Urothelium cell line (cell line): ENCODE measurements at regions not wholly inside any gene's neighbourhood (a gene's known extent, or its start where the extent isn't known, plus 50 kb on each side); places are given as distances from the start of the nearest gene placed in this dataset.

Experiments
- DNase-seq: peaks from one replicate; pipeline ENCODE4 v3.0.0; 2011; ENCODE audit warnings: low spot score, mixed read lengths
- FAIRE-seq: peaks from 2 replicates; lab custom pipeline; 2011; peaks lifted over from hg19 to GRCh38; lab: Jason Lieb, UNC

DNA sequence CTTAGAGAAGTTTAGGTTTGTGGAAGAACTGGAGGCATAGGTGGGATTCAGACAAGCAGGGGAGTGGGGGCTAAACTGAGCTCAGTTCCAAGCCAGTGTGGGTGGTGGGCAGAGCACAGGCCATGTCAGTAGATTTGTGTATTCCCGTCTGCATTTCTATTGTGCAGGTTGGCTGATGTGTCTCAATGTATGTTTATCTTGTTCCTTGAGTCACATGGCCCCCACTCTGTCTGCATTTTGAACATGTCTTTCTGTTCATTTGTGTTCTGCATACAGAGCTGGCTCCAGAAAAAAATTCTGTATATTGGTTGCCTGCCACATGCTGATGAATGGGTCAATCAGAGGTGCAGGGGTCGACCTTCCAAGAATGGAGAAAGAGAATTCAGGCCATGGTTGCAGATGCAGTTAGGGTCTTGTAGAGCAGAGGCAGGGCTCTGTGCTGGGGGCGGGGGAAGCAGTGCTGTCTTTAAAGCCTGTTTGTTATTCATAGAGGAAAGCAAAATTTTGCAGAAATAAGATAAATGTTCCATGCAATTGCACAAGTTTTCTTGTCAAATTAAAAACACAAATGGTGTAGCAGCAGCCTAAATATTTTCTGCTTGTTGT is 166.7 kb downstream of the CDH26 start:
- no peak for FAIRE-seq

DNA sequence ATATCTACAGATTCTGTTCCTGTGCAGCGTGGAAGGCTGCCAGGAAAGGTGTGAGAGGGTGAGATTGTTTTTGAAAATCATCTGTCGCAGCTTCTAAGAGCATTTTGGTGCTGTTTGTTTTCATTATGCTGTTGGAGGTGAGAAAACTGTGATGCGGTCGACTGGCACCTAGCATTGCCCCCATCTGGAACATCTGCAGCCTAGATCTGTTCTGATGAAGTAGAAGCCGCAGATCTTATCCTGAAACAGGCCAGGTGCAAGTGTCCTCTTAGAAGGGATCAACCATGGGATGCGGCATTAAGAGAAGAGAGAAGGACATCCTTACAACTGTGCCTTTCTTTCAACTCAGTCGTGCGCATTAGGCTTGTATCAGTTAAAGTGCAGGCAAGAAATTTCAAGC is 167.3 kb downstream of the CDH26 start:
- DNase-seq: no peak
- no peak for FAIRE-seq

More for the DNA sequence above, 166.7 kb downstream of the CDH26 start:
- DNase-seq: no peak

- no peak for FAIRE-seq
- no peak for DNase-seq
Measured at GRCh38 chr20:60126975-60127374, 168.8 kb downstream of the CDH26 start.

DNA sequence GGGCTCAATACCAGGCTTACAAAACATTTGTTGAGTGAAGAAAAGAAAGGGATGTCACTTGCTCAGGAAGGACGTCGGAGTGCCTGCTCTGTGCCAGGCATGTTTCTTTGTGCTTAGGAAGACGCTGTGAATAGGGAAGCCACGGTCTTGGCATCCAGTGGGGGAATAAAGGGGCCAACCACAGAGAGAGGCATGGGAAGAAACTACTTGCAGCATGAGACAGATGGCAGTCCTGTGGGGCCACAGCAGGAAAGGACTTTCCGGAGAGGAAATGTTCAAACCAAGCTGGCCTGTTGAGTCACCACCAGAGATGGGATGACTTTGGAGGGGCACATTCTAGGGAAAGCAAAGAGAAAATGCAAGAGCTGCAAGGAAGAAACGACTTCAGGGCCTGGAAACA is 173.2 kb downstream of the CDH26 start:
- DNase-seq: no peak
- FAIRE-seq: no peak

GRCh38 chr20:60132162-60132826 is 174.1 kb downstream of the CDH26 start:
- DNase-seq (no peak), FAIRE-seq (no peak)

- no peak for FAIRE-seq
- no peak for DNase-seq
Measured at GRCh38 chr20:60132827-60133670, 174.8 kb downstream of the CDH26 start.

- FAIRE-seq (no peak), DNase-seq (no peak)
Measured at GRCh38 chr20:60135276-60135675, 177.1 kb downstream of the CDH26 start.

GRCh38 chr20:60136645-60137401 is 178.6 kb downstream of the CDH26 start:
- no peak for DNase-seq
- FAIRE-seq: no peak

- FAIRE-seq (no peak), DNase-seq (no peak)
Measured at GRCh38 chr20:60137657-60138245, 179.5 kb downstream of the CDH26 start.

DNA sequence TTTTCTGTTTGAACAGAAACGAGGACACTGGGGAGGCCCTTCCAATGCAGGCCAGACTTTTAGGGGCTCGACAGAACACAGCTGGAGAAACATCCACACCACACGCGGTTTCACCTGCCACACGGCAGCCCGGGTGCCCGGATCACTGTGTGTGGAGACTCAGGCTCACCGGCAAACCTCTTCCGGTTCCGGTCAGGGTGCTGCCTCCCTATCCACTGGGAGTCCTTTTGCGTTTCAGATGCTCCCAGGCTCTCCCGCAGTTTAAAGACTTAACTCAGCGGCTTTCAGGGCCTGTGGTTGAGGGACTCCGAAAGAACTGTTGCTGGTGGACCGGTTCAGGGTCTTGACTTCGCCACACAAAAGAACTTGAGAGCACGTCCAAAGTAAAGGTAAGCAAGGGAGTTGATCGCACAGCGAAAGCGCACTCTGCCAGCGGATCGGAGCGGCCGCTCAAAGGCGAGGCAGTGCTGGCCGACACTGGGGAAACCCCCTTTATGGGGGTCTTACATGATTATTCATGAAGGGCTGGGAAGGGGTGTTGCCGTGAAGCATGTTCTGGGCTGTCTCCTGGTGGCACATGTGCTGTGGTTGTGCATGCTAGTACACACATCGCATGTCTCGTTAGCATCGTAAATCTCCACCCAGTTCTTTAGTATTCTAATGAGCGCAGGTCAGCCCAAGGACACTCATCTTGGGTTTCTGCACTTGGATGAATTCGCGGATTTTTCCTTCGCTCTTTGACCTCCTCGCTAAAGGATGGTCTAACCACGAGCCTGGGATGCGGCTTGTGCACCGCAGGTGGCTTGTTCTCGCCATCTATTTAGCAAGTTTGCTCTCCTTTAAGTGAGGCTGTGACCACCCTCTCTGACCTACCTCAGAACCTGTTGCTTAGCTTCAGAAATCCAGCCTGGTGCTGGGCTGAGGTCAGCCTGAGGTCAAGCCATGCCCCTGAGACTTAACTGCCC is 180.3 kb downstream of the CDH26 start:
- DNase-seq (no peak), FAIRE-seq (no peak)

- DNase-seq (no peak), FAIRE-seq (no peak)
Measured at GRCh38 chr20:60139663-60140446, 181.6 kb downstream of the CDH26 start.

- DNase-seq (no peak), FAIRE-seq (no peak)
Measured at GRCh38 chr20:60142587-60142986, 184.4 kb downstream of the CDH26 start.

DNA sequence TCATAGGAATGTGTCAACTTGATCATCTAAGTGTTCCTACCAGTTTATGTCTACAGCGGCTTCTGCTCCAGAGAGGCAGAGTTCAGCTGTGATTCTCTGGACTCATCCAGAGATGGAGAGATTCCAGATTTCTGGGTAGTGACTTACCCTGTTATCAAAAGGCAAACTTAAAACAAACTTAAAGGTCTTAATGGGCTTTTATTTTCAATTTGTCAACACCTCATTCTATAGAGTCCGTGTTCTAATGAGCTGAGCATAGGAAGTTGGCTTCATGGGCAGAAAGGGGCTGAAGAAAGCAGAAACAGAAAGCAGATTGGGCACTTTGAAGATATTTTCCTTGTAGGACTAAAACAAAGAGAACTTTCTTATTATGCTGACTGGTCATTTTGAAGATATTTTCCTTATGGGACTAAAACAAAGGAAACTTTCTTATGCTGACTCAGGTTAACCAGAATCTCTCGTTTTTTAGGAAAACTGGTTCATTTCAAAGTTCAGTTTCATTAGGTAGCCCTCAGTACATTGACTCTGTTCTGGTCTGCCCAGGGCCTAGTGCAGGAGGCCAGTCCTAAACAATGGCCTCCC is 185.1 kb downstream of the CDH26 start:
- no peak for FAIRE-seq

GRCh38 chr20:60144404-60144803 is 186.2 kb downstream of the CDH26 start:
- peak; percentile 31 for DNase-seq
- no peak for FAIRE-seq

More for the DNA sequence above, 185.1 kb downstream of the CDH26 start:
- DNase-seq: no peak

- DNase-seq: no peak
- FAIRE-seq: no peak
Measured at GRCh38 chr20:60144974-60145527, 186.8 kb downstream of the CDH26 start.

DNA sequence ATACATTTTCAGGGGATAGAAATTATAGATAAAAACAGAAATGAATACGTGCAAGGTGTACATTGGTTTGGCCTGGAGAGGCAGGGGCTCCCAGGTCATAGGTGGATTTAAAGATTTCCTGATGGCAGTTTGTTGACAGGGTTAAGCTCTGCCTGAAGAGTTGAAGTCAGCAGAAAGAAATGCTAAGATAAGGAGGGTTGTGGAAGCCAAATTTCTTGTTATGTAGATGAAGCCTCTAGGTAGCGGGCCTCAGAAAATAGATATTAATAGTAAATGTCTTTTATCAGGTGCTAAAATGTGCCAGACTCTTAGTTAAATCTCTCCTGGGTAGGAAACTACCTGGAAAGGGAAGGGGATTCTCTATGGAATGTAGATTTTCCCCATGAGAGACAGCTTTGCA is 188.8 kb downstream of the CDH26 start:
- DNase-seq: no peak
- FAIRE-seq: no peak

DNA sequence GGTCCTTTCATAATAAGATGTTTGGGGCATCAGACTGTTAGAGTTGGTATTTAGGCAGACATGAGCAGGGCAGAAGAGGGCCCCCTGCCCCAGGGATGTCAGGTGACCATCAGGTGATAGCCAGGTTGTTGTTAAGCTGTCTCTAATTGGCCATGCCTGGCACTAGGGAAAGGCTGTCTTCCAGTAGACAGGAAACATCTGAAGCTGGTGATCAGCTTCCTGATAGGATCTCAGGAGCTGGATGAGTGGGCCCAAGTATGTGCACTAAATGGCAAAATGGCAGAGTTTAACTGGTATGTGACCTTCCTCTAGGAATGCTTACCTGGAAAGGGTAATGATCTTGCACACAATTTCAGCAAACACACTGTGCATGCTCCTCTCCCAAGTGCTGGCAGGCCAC is 190.7 kb downstream of the CDH26 start:
- no peak for FAIRE-seq
- DNase-seq: no peak

- DNase-seq (no peak), FAIRE-seq (no peak)
Measured at GRCh38 chr20:60152792-60153191, 194.6 kb downstream of the CDH26 start.
